LNCaP clone FGC (cell line): ENCODE measurements at regions not wholly inside any gene's neighbourhood (a gene's known extent, or its start where the extent isn't known, plus 50 kb on each side); places are given as distances from the start of the nearest gene placed in this dataset.

Experiments
- DNase-seq: peaks from one replicate; pipeline ENCODE4 v3.0.0-alpha.2; 2011; ENCODE audit warnings: low read depth
- H3K4me3 ChIP-seq: 2 replicates; pipeline ENCODE4 v1.5.1; 2011; ENCODE audit warnings: mild to moderate bottlenecking, low read depth, low read length, control low read depth
- TF ChIP-seq, protein P1 (sequence below): IDR thresholded peaks from 2 replicates; pipeline ENCODE4 v1.5.1; 2012; ENCODE audit warnings: mild to moderate bottlenecking; ENCODE audit not compliant: control insufficient read depth, insufficient read depth; ENCODE audit errors: extremely low read depth

GRCh38 chr1:91130256-91130985 lies 108.6 kb upstream of the ZNF644 start:
- no peak for DNase-seq
- TF ChIP-seq, protein P1, sequence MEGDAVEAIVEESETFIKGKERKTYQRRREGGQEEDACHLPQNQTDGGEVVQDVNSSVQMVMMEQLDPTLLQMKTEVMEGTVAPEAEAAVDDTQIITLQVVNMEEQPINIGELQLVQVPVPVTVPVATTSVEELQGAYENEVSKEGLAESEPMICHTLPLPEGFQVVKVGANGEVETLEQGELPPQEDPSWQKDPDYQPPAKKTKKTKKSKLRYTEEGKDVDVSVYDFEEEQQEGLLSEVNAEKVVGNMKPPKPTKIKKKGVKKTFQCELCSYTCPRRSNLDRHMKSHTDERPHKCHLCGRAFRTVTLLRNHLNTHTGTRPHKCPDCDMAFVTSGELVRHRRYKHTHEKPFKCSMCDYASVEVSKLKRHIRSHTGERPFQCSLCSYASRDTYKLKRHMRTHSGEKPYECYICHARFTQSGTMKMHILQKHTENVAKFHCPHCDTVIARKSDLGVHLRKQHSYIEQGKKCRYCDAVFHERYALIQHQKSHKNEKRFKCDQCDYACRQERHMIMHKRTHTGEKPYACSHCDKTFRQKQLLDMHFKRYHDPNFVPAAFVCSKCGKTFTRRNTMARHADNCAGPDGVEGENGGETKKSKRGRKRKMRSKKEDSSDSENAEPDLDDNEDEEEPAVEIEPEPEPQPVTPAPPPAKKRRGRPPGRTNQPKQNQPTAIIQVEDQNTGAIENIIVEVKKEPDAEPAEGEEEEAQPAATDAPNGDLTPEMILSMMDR, result no peak
- H3K4me3 ChIP-seq, result no peak overlapping the region

GRCh38 chr1:91129458-91129857 lies 107.6 kb upstream of the ZNF644 start:
- no peak for DNase-seq
- TF ChIP-seq, protein P1, result no peak
- no peak overlapping the region for H3K4me3 ChIP-seq

- no peak overlapping the region for H3K4me3 ChIP-seq
- TF ChIP-seq, protein P1, result no peak
These were observed 107.2 kb upstream of the ZNF644 start for GRCh38 chr1:91129017-91129416.

DNA sequence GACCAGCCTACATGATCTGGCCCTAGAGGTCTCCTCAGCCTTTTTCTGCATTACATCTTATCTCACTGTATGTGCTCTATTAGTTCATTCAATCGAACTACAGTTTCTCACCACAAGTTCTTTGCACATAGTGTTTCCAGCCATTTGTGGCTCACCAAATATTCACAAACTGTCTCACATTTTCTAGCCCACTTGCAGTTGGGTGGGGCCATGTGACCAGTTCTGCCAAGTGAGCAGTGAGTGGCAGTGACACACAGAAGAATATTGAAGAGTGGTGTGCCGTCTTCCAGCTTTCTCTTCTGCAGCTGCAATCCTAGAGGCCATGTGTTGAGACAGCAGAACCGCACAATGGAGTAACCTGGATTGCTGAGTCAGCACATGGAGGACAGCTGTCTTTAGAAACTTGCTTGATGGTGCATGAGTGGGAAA lies 103.2 kb upstream of the ZNF644 start:
- H3K4me3 ChIP-seq, result no peak overlapping the region
- TF ChIP-seq, protein P1, result no peak
- no peak for DNase-seq

More at GRCh38 chr1:91129017-91129416, 107.2 kb upstream of the ZNF644 start:
- DNase-seq, result no peak

- TF ChIP-seq, protein P1, result no peak
- no peak overlapping the region for H3K4me3 ChIP-seq
- no peak for DNase-seq
These were observed 102.6 kb upstream of the ZNF644 start for GRCh38 chr1:91124290-91124985.

DNA sequence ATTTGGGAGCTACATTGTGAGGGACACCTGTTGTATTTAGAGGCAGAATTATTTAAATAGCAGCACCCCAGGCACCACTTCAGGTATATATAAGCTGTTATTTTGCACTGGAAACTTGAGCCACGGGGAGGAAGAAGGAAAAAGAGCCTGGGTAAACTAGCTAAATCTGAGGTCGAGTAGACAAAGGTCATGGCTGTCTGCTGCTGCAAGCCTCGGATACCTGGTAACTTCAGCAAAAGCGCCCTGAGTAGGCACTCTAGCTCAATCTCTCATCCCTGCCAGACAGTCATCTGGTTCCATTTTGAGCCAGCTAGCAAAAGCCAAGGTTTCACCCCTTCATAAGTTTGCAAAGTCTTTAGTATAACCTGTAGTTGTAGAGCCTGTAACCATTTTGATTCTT lies 101.9 kb upstream of the ZNF644 start:
- no peak overlapping the region for H3K4me3 ChIP-seq
- DNase-seq, result no peak
- TF ChIP-seq, protein P1, result no peak
